PC-9 (cell line): ENCODE measurements at regions not wholly inside any gene's neighbourhood (a gene's known extent, or its start where the extent isn't known, plus 50 kb on each side); places are given as distances from the start of the nearest gene placed in this dataset.

Experiments
- EZH2 ChIP-seq: fragments of 200-600 bp; sonication (generic); IDR thresholded peaks from 2 replicates; pipeline ENCODE4 v1.8.0; 2017; ENCODE audit warnings: antibody characterized with exemption, low read depth
- TF ChIP-seq, protein P1 (sequence below): fragments of 200-600 bp; sonication (generic); conservative IDR thresholded peaks from 2 replicates; pipeline ENCODE4 v1.6.1; 2017; ENCODE audit warnings: mixed run types, antibody characterized with exemption, mild to moderate bottlenecking, moderate library complexity

DNA sequence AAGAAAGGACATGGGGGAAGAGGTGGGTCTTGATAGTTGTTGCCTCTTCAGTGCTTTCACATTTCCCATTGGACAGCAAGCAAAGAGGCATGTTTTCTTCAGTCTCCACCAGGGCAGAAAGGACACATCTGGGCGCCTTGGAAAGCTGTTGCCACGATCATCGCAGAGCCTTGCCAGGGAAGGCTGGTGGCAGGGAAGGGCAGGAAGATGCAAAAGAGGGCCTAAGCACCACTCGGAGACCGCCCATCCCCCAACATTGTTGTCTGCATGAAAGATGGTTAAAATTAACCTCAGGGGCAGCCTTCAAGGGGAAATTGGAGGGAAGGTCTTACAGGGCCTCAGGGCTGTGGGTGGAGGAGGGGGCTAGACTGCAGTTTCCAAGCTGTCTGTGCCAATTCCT is 114.2 kb downstream of the SOX9 start:
- TF ChIP-seq, protein P1, sequence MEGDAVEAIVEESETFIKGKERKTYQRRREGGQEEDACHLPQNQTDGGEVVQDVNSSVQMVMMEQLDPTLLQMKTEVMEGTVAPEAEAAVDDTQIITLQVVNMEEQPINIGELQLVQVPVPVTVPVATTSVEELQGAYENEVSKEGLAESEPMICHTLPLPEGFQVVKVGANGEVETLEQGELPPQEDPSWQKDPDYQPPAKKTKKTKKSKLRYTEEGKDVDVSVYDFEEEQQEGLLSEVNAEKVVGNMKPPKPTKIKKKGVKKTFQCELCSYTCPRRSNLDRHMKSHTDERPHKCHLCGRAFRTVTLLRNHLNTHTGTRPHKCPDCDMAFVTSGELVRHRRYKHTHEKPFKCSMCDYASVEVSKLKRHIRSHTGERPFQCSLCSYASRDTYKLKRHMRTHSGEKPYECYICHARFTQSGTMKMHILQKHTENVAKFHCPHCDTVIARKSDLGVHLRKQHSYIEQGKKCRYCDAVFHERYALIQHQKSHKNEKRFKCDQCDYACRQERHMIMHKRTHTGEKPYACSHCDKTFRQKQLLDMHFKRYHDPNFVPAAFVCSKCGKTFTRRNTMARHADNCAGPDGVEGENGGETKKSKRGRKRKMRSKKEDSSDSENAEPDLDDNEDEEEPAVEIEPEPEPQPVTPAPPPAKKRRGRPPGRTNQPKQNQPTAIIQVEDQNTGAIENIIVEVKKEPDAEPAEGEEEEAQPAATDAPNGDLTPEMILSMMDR, result no peak
- no peak for TF ChIP-seq EZH2
